HG02623 (cell line): ENCODE measurements at regions not wholly inside any gene's neighbourhood (a gene's known extent, or its start where the extent isn't known, plus 50 kb on each side); places are given as distances from the start of the nearest gene placed in this dataset.
"Not testable (repeated sequence)": the region's sequence is repeated elsewhere in the genome, so short reads cannot be mapped to it uniquely, and the experiment has no call there.

Experiments
- ATAC-seq: cut with Tn5 transposase; IDR thresholded peaks from one replicate; pipeline ENCODE4 v1.9.1; 2021; ENCODE audit warnings: moderate library complexity; ENCODE audit not compliant: unreplicated experiment

GRCh38 chr12:14207905-14208551, 157.5 kb upstream of the ATF7IP start:
- ATAC-seq, result no peak

- ATAC-seq, result no peak
Measured at GRCh38 chr12:14211947-14212387, 153.5 kb upstream of the ATF7IP start.

- ATAC-seq, result no peak
Measured at GRCh38 chr12:14213542-14213941, 151.9 kb upstream of the ATF7IP start.

- no peak for ATAC-seq
Measured at GRCh38 chr12:14214495-14214894, 151.0 kb upstream of the ATF7IP start.

GRCh38 chr12:14215949-14216348, 149.5 kb upstream of the ATF7IP start:
- ATAC-seq, result not testable (repeated sequence)

GRCh38 chr12:14216405-14217294, 148.8 kb upstream of the ATF7IP start:
- ATAC-seq, result no peak

GRCh38 chr12:14219156-14219555, 146.3 kb upstream of the ATF7IP start:
- ATAC-seq, result no peak

- not testable (repeated sequence) for ATAC-seq
Measured at GRCh38 chr12:14219670-14220069, 145.8 kb upstream of the ATF7IP start.

- no peak for ATAC-seq
Measured at GRCh38 chr12:14225064-14225463, 140.4 kb upstream of the ATF7IP start.

GRCh38 chr12:14235176-14235575, 130.3 kb upstream of the ATF7IP start:
- ATAC-seq, result not testable (repeated sequence)

- ATAC-seq, result not testable (repeated sequence)
Measured at GRCh38 chr12:14236641-14237040, 128.8 kb upstream of the ATF7IP start.

- ATAC-seq, result no peak
Measured at GRCh38 chr12:14238221-14238792, 127.2 kb upstream of the ATF7IP start.

GRCh38 chr12:14239350-14239934, 126.0 kb upstream of the ATF7IP start:
- peak; percentile 69 for ATAC-seq

- peak; percentile 38 for ATAC-seq
Measured at GRCh38 chr12:14239935-14240872, 125.3 kb upstream of the ATF7IP start.

- ATAC-seq, result no peak
Measured at GRCh38 chr12:14240873-14241220, 124.6 kb upstream of the ATF7IP start.

GRCh38 chr12:14242825-14243224, 122.7 kb upstream of the ATF7IP start:
- not testable (repeated sequence) for ATAC-seq

- no peak for ATAC-seq
Measured at GRCh38 chr12:14243941-14244340, 121.5 kb upstream of the ATF7IP start.

- ATAC-seq, result no peak
Measured at GRCh38 chr12:14244876-14245669, 120.4 kb upstream of the ATF7IP start.

- no peak for ATAC-seq
Measured at GRCh38 chr12:14247166-14247565, 118.3 kb upstream of the ATF7IP start.

- no peak for ATAC-seq
Measured at GRCh38 chr12:14249368-14249767, 116.1 kb upstream of the ATF7IP start.
